HG03442 (cell line): ENCODE measurements at regions not wholly inside any gene's neighbourhood (a gene's known extent, or its start where the extent isn't known, plus 50 kb on each side); places are given as distances from the start of the nearest gene placed in this dataset.

Experiments used
- ATAC-seq: cut with Tn5 transposase; IDR thresholded peaks from one replicate; pipeline ENCODE4 v1.9.1; 2021; ENCODE audit warnings: mild to moderate bottlenecking, moderate library complexity; ENCODE audit not compliant: unreplicated experiment

DNA sequence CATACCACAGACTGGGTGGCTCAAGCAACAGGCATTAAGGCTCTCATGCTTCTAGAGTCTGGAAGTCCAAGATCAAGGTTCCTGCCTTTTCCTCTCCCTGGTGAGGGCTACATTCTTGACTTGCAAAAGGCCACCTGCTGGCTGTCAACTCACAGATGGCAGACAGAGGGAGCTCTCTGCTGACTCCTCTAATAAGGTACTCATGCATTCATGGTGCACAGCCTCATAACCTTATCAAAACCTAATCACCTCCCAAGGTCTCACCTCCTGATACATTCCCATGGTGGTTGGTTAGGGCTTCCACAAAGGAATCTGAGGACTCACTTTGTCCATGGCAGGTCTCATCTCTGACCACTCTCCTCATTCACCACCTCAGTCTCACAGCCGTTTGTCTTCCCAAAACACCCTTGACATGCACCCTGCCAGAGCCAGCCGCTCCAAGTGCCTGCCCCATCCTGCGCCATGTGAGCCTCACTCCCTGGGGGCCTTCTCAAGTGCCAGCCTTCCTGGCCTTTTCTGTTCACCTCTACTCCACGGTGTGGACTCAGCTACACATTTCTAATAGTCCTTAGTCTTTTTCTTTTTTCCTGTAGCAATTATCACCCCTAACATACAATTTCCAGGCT, 400.3 kb upstream of the ADARB2 start:
- ATAC-seq = no peak

DNA sequence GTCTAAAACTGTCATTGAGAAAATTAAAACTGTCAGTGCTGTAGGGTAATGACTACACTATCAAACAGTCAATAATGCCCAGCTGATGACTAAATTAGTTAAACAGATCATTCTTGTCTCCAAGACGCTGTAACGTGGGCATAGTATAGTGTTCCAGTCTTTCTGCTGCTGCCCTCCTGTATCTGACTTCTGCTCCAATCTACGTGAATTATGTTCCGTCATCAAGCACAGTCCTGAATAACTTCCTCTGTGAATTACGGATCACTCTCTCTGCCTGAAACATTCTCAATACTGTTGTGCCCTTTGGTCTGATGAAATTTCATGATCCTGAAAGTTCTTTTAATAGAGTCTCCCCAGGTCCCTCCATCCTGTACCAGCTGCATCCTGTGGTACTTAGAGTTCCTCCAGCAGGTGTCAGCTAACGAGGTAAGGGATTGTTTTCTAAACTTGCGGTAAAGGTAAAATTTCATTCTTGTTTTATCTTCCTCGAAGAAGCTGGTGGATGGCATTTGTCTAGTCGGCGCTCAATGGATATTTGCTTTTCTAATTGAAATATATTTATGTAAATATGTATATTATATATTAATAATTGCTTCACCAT, 393.5 kb upstream of the ADARB2 start:
- ATAC-seq = no peak

DNA sequence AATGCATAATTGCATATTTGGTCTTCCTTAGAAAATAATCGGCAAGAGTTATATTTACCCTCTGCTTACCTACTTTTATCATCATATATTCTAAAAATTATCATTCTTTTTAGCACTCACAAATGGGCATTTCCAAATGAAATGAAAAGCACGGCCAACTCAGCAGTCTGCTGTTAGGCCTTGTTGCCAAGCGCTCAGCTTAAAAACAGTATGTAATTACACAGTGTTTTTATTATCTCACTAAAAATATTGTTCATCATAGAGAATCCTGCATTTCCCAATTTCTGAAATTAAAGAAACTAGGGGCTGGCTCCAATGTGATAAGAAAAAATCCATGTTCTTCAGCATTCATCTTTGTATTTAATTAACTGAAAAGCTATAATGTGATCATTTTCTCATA, 391.7 kb upstream of the ADARB2 start:
- no peak for ATAC-seq

DNA sequence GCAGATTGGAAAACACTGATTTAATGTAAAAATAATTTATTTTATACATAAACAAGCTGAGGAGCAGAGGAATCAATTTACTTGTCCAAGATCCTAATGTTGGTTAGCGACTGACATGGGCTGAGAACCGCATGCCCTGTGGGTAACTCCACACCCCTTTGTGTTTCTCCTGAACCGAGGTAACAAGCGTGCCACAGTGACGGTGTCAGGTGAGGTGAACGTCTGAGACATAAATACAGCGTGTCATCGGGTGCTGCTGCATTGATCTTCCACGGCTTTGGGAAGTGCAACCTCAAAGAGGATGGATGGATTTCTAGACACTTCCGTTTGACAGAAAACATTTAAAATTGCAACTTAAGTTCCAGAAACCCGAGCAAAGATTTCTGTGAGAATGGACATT, 386.8 kb upstream of the ADARB2 start:
- no peak for ATAC-seq

DNA sequence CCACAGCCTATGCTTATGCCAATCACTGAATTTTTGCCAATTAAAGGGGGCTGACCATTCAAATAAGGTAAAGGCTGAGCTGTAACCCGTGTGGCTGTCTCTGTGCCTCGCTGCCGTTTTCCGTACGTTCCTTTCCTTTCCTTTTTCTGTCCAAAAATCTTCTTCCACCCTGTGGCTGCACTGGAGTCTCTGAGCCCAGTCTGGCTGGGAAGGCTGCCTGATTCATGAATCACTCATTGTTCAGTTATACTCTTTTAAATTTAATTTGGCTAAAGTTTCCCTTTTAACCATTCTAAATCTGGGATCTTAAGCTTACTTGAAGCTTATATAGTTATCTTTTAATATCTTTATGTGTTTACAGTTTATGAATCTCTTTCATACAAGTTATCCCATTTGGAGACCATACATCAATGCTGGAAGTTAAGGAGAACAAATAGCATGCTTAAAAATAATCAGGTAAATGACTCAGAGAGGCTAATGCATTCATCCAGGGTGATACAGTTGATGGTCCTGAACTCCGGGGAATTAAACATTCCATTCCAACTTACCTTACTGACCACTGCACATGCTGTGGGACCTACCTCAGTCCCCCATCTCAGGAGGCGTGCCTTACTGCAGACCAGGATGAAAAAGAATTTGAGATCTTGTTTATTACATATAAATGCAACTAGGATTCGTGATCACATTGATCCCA, 385.3 kb upstream of the ADARB2 start:
- no peak for ATAC-seq

DNA sequence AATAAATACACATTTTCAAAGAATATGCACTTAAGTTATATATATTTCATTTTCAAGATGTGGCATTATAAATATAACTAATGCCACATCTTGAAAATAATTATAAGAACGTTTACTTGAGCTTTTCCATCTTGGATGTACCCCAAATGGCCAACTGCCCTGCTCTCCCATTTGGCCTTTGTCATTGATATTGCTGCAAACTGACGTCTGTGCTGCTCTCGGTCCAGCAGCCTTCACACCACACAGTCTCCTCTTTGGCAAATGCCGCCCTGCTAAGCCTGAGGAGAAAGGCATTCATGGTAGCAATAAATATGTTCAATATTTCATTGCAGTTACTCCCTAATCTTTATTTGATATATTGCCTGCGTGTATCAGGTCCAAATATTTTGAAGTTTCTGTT, 384.6 kb upstream of the ADARB2 start:
- no peak for ATAC-seq

DNA sequence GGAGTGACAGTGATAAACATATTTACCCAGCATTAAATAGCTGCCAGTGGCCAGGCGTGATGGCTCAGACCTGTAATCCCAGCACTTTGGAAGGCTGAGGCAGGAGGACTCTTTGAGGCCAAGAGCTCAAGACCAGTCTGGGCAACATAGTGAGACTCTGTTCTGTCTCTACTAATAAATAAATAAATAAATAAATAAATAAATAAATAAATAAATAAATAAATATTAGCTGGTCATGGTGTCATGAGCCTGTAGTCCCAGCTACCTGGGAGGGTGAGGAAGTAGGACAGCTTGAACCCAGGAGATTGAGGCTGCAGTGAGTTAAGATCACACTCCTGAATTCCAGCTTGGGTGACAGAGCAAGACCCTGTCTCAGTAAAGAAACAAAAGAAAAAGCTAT, 384.0 kb upstream of the ADARB2 start:
- no peak for ATAC-seq

DNA sequence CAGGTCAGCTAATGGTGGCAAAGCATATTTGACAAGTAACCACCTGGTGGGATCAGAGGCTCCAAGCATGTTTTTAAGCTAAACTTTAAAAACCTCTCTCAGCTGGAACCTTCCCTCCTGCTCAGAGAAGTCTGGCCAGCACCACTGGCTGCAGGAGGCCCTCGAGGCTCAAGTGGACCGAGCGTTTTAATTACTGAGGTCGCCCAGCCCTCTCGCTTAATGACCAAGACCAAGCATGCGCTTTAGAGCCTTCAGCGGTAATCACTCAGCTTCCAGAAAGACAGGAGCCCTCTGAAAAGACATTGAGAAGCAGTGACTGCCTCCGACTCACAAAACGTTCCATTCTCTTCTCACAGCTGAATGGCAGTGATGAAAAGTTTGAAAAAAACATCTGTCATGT, 383.4 kb upstream of the ADARB2 start:
- no peak for ATAC-seq

DNA sequence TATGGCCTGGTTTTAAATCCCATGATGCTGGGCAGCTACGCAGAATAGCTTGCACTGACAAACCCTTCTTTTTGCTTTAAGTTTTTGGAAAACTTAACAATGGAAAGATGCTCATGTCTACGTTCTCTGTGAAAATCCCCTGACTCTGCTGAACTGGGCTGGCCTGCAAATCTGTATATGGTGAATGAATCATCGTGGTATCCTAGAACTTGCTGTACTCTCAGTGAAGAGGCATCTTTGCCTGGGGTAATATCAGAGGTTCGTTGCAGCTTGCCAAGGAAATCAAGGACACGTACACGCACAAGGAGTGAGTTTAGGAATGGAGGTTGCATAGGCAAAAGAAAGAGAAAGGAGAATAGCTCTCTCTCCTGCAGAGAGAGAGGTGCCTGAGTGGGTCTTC, 382.0 kb upstream of the ADARB2 start:
- no peak for ATAC-seq

DNA sequence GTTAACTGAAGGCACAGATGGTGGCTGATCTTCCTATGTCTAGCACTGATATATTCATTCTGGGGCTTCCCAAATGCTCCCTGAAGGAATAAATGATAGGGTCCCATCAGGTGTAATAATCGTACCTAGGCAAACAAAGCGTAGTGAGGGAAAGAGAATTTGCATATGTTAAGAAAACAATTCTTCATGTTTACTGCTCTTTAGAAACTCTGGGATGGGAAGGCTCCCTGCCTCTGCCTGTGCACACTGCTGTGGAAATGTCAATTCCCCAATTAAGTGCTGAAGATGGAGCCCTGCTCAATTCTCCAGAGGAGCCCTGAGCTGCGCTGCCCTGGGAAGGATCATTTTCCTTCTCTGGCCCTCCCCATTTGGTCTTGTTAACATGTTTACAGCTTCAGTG, 380.9 kb upstream of the ADARB2 start:
- ATAC-seq = no peak

DNA sequence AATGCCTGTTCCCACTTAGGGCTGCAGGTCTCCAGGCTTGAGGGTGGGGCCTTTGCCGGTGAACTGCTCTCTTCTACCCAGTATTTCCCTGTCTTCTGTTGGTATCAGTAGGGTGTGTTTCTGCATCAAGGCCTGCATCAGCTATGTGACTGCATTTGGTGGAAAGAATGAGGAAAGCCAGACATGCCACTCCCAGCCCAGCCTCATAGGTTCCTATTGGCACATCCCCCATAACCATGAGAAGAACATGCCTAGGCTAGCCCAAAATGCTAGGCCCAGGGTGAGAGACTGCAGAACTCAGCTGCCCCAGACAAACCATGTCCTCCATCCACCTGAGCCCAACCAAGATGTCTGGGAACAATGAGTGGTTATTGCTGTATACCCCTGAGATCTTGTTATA, 380.3 kb upstream of the ADARB2 start:
- no peak for ATAC-seq

DNA sequence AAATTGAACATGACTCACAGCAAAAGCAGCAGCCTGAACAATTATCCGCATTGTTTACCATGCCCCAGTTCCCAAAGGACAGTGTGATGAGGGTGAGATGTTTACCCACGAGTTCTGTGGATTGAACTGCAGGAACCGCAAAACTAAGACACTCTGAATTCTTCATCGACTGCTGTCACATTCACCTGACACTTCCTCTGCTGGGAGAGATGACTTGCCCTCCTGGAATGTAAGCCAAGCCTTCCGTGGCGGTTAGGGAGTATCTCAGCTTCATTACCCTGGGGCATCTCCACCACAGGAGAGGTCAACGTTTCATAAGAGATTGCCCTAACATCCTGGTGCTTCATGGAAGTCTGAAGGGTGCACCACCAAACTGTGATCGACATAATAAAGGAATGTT, 374.6 kb upstream of the ADARB2 start:
- no peak for ATAC-seq

DNA sequence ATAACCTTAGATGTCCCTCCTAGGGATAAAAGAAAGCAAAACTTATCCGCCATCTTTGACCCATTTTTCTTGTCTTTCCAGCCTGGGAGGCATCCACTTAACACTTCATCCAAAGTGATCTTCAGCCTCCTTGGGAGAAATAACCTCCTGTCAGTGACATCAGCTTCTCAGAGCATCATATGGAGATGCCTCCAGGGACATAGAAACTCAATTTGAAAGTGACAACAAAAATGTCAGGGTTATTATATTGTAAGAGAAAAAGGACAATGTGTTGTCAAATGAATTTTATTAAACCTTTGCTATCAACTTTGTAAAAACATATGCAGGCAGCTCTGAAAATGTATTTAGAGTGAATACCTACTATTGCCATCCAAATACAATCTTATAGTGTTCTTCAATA, 371.2 kb upstream of the ADARB2 start:
- ATAC-seq = no peak

DNA sequence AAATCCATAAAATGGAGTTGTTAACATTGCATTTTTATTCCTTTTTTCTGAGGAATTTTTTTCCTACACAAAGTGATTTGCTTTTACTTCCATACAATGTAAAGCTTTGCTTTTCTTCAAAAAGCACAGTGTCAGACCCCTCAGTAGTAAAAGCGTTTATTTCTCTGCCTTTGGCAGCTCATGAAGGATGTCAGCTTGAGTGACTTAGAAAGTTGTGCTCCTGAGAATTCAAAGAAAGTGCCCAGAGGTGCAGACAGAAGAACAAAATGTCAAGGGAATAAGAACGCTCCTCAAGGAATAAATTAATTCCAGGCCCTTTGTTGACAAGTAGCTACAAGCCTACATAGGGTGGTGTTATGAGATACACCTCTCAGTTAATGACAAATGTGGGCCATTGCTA, 369.3 kb upstream of the ADARB2 start:
- ATAC-seq = no peak

DNA sequence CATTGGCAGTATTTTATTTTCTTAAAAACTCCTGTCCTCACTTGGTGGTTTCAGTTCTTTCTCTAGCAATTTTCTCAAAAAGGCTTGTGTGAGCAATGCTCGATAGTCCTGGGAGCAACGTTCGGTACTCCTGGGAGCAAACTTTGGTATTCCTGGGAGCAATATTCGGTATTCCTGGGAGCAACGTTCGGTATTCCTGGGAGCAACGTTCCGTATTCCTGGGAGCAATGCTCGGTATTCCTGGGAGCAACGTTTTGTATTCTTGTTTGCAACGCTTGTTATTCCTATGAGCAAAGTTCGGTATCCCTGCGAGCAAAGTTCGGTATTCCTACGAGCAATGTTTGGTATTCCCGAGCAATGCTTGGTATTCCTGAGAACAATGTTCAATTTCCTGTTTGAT, 362.0 kb upstream of the ADARB2 start:
- ATAC-seq = no peak

DNA sequence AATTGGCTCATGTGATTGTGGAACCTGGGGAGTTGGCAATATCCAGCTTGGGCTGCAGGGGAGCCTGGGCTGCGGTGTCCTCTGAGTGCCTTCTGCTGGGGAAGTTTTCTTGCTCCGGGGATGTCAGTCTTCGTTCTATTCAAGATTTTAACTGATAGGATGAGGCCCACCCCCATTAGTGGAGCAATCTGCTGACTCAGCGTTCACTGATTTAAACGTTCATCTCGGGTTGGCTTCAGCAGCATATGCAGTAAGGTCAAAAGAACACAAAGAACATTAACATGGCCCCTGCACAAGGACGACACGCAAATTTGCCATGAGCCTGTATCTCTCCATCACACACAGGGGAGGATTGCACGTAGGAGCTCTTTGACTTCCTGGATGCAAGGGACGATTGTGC, 360.6 kb upstream of the ADARB2 start:
- no peak for ATAC-seq

DNA sequence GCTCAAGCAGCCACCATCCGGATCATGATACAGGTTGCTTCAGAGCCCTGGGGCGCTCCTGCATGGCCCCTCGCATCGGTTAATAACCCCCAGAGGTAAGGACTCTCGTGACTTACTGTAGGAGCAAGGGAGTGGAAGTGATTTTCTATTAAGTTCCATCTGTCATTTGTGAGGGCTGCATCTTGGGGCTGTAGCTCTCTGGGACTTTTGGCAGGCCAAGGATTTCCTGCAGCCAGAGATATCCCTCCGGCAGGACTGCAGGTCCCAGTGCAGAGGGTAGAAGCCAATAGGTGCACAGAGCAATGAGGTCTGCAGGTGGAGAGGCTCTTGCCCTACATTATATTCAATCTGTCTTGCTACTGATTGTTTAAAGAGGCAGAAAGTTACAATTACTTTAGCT, 356.8 kb upstream of the ADARB2 start:
- no peak for ATAC-seq

DNA sequence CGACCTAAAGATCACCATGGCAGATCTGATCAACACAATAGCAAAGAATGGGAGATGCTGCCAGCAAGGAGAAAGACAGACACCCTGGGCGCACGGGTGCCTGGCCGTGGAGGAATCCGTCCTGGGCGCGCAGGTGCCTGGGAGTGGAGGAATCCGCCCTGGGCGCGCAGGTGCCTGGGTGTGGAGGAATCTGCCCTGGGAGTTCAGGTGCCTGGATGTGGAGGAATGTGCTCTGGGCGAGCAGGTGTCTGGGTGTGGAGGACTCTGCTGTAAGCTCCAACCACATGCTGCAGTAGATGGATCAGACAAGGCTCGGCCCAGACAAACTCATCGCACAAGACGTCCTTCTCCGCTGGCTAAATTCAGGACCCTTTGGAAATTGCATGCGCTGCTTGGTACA, 346.3 kb upstream of the ADARB2 start:
- ATAC-seq = no peak

DNA sequence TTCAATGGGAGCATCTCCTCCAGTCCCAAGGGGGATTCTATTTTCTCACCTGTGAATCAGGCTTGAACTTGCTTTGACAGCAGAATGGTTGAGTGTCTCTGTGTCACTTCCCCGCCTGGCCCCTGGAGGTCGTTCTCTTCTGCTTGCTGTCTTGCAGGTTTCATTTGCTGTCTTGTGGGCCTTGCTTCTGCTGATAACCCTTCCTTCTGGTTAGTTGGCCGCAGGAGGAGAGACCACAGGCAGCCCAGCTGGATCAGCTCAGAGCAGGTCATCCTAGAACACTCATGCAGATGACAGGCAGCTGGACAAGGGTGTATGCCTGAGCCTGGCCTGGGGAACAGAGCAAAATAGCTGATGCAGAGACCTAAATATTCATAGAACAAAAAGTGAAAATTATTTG, 344.2 kb upstream of the ADARB2 start:
- ATAC-seq = no peak

DNA sequence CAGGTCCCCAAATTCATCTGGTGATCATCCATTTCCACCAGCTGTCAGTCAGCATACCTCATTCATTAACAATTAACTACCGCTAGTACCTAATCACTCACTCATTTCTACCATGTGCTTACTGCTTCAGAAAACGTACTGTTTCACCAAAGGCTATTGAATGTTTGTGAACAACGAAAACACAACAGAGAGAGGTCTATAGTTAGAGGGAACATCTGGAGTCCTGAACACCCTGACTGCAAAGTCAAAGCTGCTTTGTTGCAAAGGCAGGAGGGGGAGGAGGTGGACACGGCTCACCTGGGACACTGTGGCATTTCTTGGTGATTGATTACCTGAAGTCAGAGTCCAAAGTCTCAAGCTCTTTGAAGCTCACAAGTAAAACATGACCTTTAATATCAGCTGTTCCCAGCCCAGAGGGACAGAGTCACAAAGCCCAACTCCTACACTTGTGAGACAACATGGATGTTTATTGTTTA, 342.3 kb upstream of the ADARB2 start:
- ATAC-seq = no peak

DNA sequence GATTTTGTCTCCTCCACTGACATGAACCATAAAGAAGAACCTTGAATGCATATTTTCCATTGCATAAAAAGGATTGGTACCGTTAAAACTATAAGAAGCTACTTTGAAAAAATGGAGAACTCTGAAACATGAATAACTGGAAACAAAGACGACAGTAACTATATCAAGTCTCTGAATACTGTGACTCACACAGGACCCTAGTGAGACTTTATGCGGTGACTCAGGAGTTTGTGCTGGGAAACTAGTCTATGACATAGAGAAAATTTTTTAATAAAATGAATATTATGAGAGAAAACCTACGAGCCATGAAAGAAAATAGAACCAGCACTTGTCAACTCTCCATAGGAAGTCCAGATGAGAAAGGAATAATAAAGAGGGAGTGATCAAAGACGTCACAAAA, 339.9 kb upstream of the ADARB2 start:
- ATAC-seq = no peak

DNA sequence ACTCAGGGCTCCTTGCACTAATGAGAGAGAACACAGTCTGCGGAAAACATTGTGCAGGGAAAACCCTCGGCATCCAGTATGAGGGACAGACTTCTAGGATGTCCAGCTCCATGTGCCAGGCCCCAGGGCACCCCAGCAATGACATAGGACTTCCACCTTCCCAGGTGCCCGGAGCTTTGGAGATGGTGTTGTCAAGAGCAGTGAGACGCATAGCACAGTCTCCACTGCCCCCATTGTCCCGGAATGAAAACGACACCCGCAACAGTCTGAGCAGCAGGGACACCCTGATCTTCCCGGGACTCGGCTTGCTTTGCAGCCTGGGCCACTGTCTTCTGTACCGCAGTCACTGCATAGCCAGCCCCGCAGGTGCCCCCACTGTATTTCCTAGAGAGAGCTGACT, 339.2 kb upstream of the ADARB2 start:
- no peak for ATAC-seq

DNA sequence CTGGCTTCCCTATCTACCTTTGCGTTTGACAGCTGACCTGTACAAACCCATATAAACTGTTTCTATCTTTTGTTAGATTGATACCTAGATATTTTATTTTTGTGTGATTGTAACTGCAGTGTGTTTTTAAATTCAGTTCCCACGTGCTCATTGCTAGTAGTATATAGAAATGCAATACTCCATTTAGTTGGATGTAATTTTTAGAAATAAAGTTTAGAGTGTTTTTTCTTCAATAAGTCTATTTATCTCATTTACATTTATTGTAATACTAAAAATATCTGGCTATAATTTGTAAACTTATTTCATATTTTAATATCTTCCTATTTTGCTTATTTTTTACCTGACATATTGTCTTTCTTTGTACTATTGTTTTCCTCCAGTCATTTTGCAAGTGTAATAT, 329.7 kb upstream of the ADARB2 start:
- ATAC-seq = no peak
